Testis (tissue), 2 donors: ENCODE measurements at regions not wholly inside any gene's neighbourhood (a gene's known extent, or its start where the extent isn't known, plus 50 kb on each side); places are given as distances from the start of the nearest gene placed in this dataset.
"Not testable (repeated sequence)": the region's sequence is repeated elsewhere in the genome, so short reads cannot be mapped to it uniquely, and the experiment has no call there.

Experiments
- CTCF ChIP-seq, 3 experiments: fragments of 450-650 bp in 2 of 3; fragments of 200-600 bp in 1 of 3; sonication (generic) in 1 of 3; IDR thresholded peaks; one replicate each; pipeline ENCODE4 v1.5.1; 2016 to 2019; ENCODE audit warnings: antibody characterized with exemption in 3 of 3, mild to moderate bottlenecking in 2 of 3, moderate library complexity in 1 of 3
- POLR2A ChIP-seq: fragments of 450-650 bp; IDR thresholded peaks from one replicate; pipeline ENCODE4 v1.6.1; 2017; ENCODE audit warnings: antibody characterized with exemption, mild to moderate bottlenecking, moderate library complexity

- TF ChIP-seq CTCF (IDR thresholded peaks at IDR 0.05); POLR2A: not testable (repeated sequence)
Measured at GRCh38 chr5:174539823-174540222, 184.6 kb upstream of the MSX2 start.
